ENCODE measurements at regions not wholly inside any gene's neighbourhood (a gene's known extent, or its start where the extent isn't known, plus 50 kb on each side); places are given as distances from the start of the nearest gene placed in this dataset.

DNA sequence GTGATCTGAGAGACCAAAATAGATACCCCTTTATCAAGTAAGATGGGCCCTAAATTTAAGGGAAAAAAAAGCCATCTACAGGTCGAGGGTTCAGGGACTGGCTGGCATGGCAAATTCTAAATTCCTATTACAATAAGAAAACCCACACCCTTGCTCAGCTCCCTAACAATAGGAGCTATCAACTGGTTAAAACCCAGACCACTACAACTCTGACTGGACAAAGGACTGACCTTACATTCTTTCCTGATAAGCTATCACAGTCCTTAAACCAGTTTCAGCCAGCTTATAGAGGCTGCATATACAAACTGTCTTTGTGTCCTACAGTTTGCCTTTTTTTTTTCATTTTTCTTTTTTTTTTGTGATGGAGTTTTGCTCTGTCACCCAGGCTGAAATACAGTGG, 803.6 kb downstream of the NR2F1-AS1 start:
- no TSS peak for BruUV-seq (replicated peaks)
- intact Hi-C loops (cut with micrococcal nuclease; ENCODE audit: unreplicated experiment), result no loop called here
- TF ChIP-seq CHD4 (IDR thresholded peaks at IDR 0.05) (no peak), HDAC6 (IDR thresholded peaks at IDR 0.05; ENCODE audit: unreplicated experiment) (no peak), YBX1 (IDR thresholded peaks at IDR 0.05) (no peak), MEF2B (IDR thresholded peaks at IDR 0.05; ENCODE audit: partially characterized antibody, poor library complexity, severe bottlenecking) (no peak), CEBPZ (IDR thresholded peaks at IDR 0.05; ENCODE audit: low read depth, low read length) (no peak)
- in situ Hi-C loops (cut with MboI), result no loop called here
- ATAC-seq (no peak), FAIRE-seq (no peak), DNase-seq (ENCODE audit: low read depth, low spot score) (no peak)
- Histone ChIP-seq H3K9ac (ENCODE audit: control insufficient read depth, insufficient read depth, low read length) (no peak overlapping the region), H4K20me1 (ENCODE audit: control insufficient read depth, insufficient read depth) (no peaks in the 10 kb centered on the region), H3K9me3 (replicated peaks; ENCODE audit: control insufficient read depth, insufficient read depth, low read length) (no peaks in the 10 kb centered on the region), H3K4me1 (ENCODE audit: control insufficient read depth, insufficient read depth, low read length) (no peaks in the 10 kb centered on the region), H3K79me2 (ENCODE audit: control insufficient read depth, insufficient read depth, low read length) (no peaks in the 10 kb centered on the region), H3K4me3 (no peak overlapping the region), H3K4me2 (ENCODE audit: control insufficient read depth, insufficient read depth) (no peak overlapping the region), H2AFZ (ENCODE audit: control insufficient read depth, low read depth, low read length) (no peak overlapping the region), H3K27ac (ENCODE audit: control insufficient read depth, insufficient read depth) (no peak overlapping the region), H3K36me3 (ENCODE audit: control insufficient read depth in 2 of 2, insufficient read depth in 2 of 2, low read length in 1 of 2) (no peaks in the 10 kb centered on the region), H3K27me3 (replicated peaks in 1 of 2; ENCODE audit: control insufficient read depth in 2 of 2, insufficient read depth in 2 of 2, low read length in 1 of 2) (no peaks in the 10 kb centered on the region)
- ChIA-PET CTCF (interaction anchor here (0.6 to 1.3 kb wide), 2 partner anchors 11 to 14 kb away, joined by 3 read pairs; no protein-coding TSS in a partner anchor), SMC1A (ENCODE audit: uncharacterized antibody, unreplicated experiment) (no interaction called here), POLR2A (no interaction called here), RAD21 (ENCODE audit: unreplicated experiment) (no interaction called here)
- 0% methylated on average over 1 of the region's 1 CpG for WGBS (ENCODE audit: insufficient coverage, insufficient replicate concordance, low lambda C conversion rate, missing lambda C conversion rate)

Measured in GM12878 (cell line).